B cell (primary cell): ENCODE measurements at regions not wholly inside any gene's neighbourhood (a gene's known extent, or its start where the extent isn't known, plus 50 kb on each side); places are given as distances from the start of the nearest gene placed in this dataset.

Experiments used
- ATAC-seq: fragments of 200-7000 bp; cut with Tn5 transposase; one replicate; pipeline ENCODE4 v1.10.0; 2021; ENCODE audit warnings: low read depth, mild to moderate bottlenecking, moderate number of reproducible peaks, moderate library complexity
- CTCF ChIA-PET: fragments of 350-600 bp; sonication (Branson Sonifier 250); formaldehyde crosslinking; loops from one replicate; lab custom pipeline; 2021; ENCODE audit warnings: antibody characterized with exemption, inconsistent platforms; lab: Charles Lee
- POLR2A ChIA-PET: fragments of 350-600 bp; sonication (Branson Sonifier 250); formaldehyde crosslinking; loops from one replicate; lab custom pipeline; 2021; ENCODE audit warnings: antibody characterized with exemption; lab: Charles Lee
- DNase-seq: peaks from one replicate; pipeline ENCODE4 v3.0.0; 2013
- H2AFZ ChIP-seq: 2 replicates; pipeline ENCODE4 v1.6.1; 2012; ENCODE audit warnings: mild to moderate bottlenecking, low read depth, low read length; ENCODE audit not compliant: insufficient read depth, poor library complexity, severe bottlenecking
- H3K27ac ChIP-seq, 2 donors: 1 replicate in 1 of 2; 2 replicates in 1 of 2; pipeline ENCODE4 v1.5.1; 2012 to 2013; ENCODE audit warnings: low read length in 2 of 2, mild to moderate bottlenecking in 2 of 2, moderate library complexity in 1 of 2
- H3K27me3 ChIP-seq, 4 experiments: fragments of 200-600 bp in 1 of 4; sonication (generic) in 1 of 4; replicated peaks in 1 of 4; 1 replicate in 2 of 4; 2 replicates in 2 of 4; pipeline versions ENCODE4 v1.6.1 to v1.7.0; 2013 to 2016; ENCODE audit warnings: low read length in 3 of 4, mild to moderate bottlenecking in 2 of 4, mixed read lengths in 1 of 4, moderate library complexity in 1 of 4; ENCODE audit not compliant: insufficient read depth in 4 of 4, control insufficient read depth in 3 of 4; ENCODE audit errors: control extremely low read depth in 1 of 4
- H3K36me3 ChIP-seq, 2 experiments: replicated peaks in 1 of 2; 1 replicate in 1 of 2; 2 replicates in 1 of 2; pipeline versions ENCODE4 v1.6.1 to v1.7.1; 2013; ENCODE audit warnings: low read length in 1 of 2; ENCODE audit not compliant: insufficient read depth in 2 of 2, control insufficient read depth in 1 of 2; ENCODE audit errors: control extremely low read depth in 1 of 2, extremely low read depth in 1 of 2
- H3K4me1 ChIP-seq, 2 donors: fragments of 200-600 bp in 1 of 2; sonication (generic) in 1 of 2; 1 replicate in 1 of 2; 2 replicates in 1 of 2; pipeline versions ENCODE4 v1.5.1 to v1.6.1; 2013 to 2017; ENCODE audit warnings: low read length in 2 of 2; ENCODE audit not compliant: control insufficient read depth in 2 of 2, insufficient read depth in 2 of 2
- H3K4me2 ChIP-seq: replicated peaks from 2 replicates; pipeline ENCODE3; 2012; ENCODE audit warnings: mild to moderate bottlenecking, low read depth, low read length; ENCODE audit not compliant: poor library complexity, severe bottlenecking
- H3K4me3 ChIP-seq, 5 experiments: fragments of 200-600 bp in 1 of 5; sonication (generic) in 1 of 5; 1 replicate in 3 of 5; 2 replicates in 2 of 5; pipeline versions ENCODE4 v1.5.1 to v1.7.0; 2011 to 2016; ENCODE audit warnings: low read length in 4 of 5, mild to moderate bottlenecking in 4 of 5, low read depth in 2 of 5, control low read depth in 1 of 5, moderate library complexity in 1 of 5; ENCODE audit not compliant: insufficient read depth in 1 of 5; ENCODE audit errors: control extremely low read depth in 1 of 5, extremely low read depth in 1 of 5
- H3K79me2 ChIP-seq: fragments of 200-600 bp; sonication (generic); one replicate; pipeline ENCODE4 v1.6.0; 2016; ENCODE audit warnings: low read length; ENCODE audit not compliant: control insufficient read depth, insufficient read depth
- H3K9ac ChIP-seq: fragments of 200-600 bp; sonication (generic); 2 replicates; pipeline ENCODE4 v1.6.1; 2017; ENCODE audit warnings: mild to moderate bottlenecking, low read length, moderate library complexity
- H3K9me3 ChIP-seq, 3 donors: one replicate each; pipeline versions ENCODE4 v1.6.1 to v1.7.1; 2013; ENCODE audit warnings: low read length in 2 of 3; ENCODE audit not compliant: control insufficient read depth in 2 of 3, insufficient read depth in 1 of 3; ENCODE audit errors: control extremely low read depth in 1 of 3
- H4K20me1 ChIP-seq: 2 replicates; pipeline ENCODE4 v1.6.0; 2012; ENCODE audit warnings: mild to moderate bottlenecking, low read length; ENCODE audit not compliant: insufficient read depth, control insufficient read depth, poor library complexity, severe bottlenecking
- H3K27ac Mint-ChIP-seq: one replicate; pipeline ENCODE4 v1.8.0; 2021; ENCODE audit warnings: mixed read lengths
- H3K27me3 Mint-ChIP-seq: one replicate; pipeline ENCODE4 v1.8.0; 2021; ENCODE audit warnings: mixed read lengths
- H3K4me1 Mint-ChIP-seq: one replicate; pipeline ENCODE4 v1.8.0; 2021; ENCODE audit warnings: mixed read lengths
- H3K4me3 Mint-ChIP-seq: one replicate; pipeline ENCODE4 v1.8.0; 2021; ENCODE audit warnings: mixed read lengths
- H3K9me3 Mint-ChIP-seq: one replicate; pipeline ENCODE4 v1.8.0; 2022; ENCODE audit warnings: mixed read lengths; ENCODE audit not compliant: insufficient read depth
- CTCF ChIP-seq: fragments of 200-600 bp; IDR thresholded peaks from one replicate; pipeline ENCODE4 v1.8.0; 2022; ENCODE audit warnings: antibody characterized with exemption, mild to moderate bottlenecking
- EZH2 ChIP-seq: IDR thresholded peaks from 2 replicates; pipeline ENCODE4 v1.6.1; 2012; ENCODE audit warnings: borderline replicate concordance, low read depth, mild to moderate bottlenecking, moderate library complexity, low read length; ENCODE audit not compliant: insufficient read depth, poor library complexity, severe bottlenecking
- WGBS: methylation state at CpG from one replicate; pipeline ENCODE4 v1.1.5; 2013; ENCODE audit warnings: missing lambda C conversion rate; ENCODE audit not compliant: insufficient coverage; 5-methylcytosine and 5-hydroxymethylcytosine counted together
- intact Hi-C: fragments of 100-400 bp; cut with micrococcal nuclease; formaldehyde crosslinking; loops from one replicate; pipeline ENCODE4 v1.10.0; 2022

DNA sequence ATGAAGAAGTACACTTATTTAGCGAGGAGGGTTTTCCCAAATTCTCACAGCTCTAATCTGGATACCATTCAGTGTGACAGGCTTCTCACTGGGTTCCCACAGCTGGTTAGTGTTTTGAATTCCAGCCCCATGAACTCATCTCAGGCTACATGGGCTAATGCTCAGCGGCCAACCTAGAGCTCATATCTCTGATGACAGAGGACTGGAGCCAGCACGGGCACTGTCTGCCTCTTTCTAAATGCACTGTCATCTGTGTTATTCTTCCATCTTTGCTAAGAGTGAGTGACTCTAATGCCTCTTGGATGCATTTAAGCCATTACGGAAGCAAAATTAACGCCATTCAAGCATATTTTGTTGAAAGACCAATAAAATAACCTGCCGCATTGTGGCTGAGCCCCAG, 308.9 kb upstream of the JAG1 start:
- no peak overlapping the region for H3K4me3 Mint-ChIP-seq
- H2AFZ ChIP-seq, result no peak overlapping the region
- no peaks in the 10 kb centered on the region for H3K27me3 ChIP-seq
- no peak overlapping the region for H3K4me3 ChIP-seq
- WGBS, result 88% methylated on average over 1 of the region's 6 CpGs
- no peaks in the 10 kb centered on the region for H3K4me1 ChIP-seq
- POLR2A ChIA-PET, result no interaction called here
- no peak for ATAC-seq
- intact Hi-C loops, result no loop called here
- H3K9ac ChIP-seq, result no peak overlapping the region
- no peak overlapping the region for H3K4me2 ChIP-seq
- no peaks in the 10 kb centered on the region for H3K27me3 Mint-ChIP-seq
- H3K4me1 Mint-ChIP-seq, result no peaks in the 10 kb centered on the region
- no peaks in the 10 kb centered on the region for H3K9me3 Mint-ChIP-seq
- H3K79me2 ChIP-seq, result no peaks in the 10 kb centered on the region
- TF ChIP-seq EZH2, result no peak
- TF ChIP-seq CTCF, result no peak
- no peaks in the 10 kb centered on the region for H4K20me1 ChIP-seq
- DNase-seq, result no peak
- no peak overlapping the region for H3K27ac ChIP-seq
- CTCF ChIA-PET, result no interaction called here
- H3K9me3 ChIP-seq, result peaks cover 0 to 9% (median 0%) of the 10 kb centered on the region in 3 donors
- H3K27ac Mint-ChIP-seq, result no peak overlapping the region
- no peaks in the 10 kb centered on the region for H3K36me3 ChIP-seq

DNA sequence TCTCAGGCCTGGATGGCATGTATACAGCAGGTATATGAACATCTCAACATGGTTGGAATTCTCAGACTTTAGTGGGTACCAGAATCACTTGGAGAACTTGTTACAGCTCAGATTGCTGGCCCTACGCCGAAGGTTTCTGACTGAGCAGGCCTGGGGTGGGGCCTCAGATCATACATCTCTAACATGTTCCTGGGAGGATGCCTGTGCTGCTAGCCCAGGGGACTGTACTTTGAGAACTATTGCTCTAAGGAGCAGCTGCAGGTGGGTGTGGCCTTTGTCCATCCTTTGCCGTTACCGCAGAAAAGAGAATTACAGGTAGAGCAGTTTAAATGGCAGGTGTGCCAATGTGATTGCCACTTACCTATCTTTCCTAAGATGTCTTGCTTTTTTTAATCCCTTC, 310.5 kb upstream of the JAG1 start:
- Histone ChIP-seq H3K27me3 (no peaks in the 10 kb centered on the region), H3K9ac (no peak overlapping the region), H3K27ac (no peak overlapping the region), H3K36me3 (no peaks in the 10 kb centered on the region), H2AFZ (no peak overlapping the region), H3K4me3 (no peak overlapping the region), H4K20me1 (no peaks in the 10 kb centered on the region), H3K4me1 (no peaks in the 10 kb centered on the region), H3K9me3 (peaks cover 0 to 4% (median 0%) of the 10 kb centered on the region in 3 donors), H3K4me2 (no peak overlapping the region), H3K79me2 (no peaks in the 10 kb centered on the region)
- CTCF ChIA-PET, result no interaction called here
- H3K4me1 Mint-ChIP-seq, result no peaks in the 10 kb centered on the region
- 100% methylated on average over 1 of the region's 4 CpGs for WGBS
- H3K9me3 Mint-ChIP-seq, result no peaks in the 10 kb centered on the region
- no peak overlapping the region for H3K4me3 Mint-ChIP-seq
- H3K27me3 Mint-ChIP-seq, result no peaks in the 10 kb centered on the region
- no peak overlapping the region for H3K27ac Mint-ChIP-seq
- DNase-seq (no peak), ATAC-seq (no peak)
- TF ChIP-seq CTCF, result no peak
- no peak for TF ChIP-seq EZH2
- intact Hi-C loops, result no loop called here
- POLR2A ChIA-PET, result no interaction called here
